ENCODE measurements at regions not wholly inside any gene's neighbourhood (a gene's known extent, or its start where the extent isn't known, plus 50 kb on each side); places are given as distances from the start of the nearest gene placed in this dataset.

- no peaks in the 10 kb centered on the region for H3K4me1 ChIP-seq
- no peak overlapping the region for H3K27ac ChIP-seq
- intact Hi-C loops (cut with DNase I) = no loop called here
- H3K27me3 ChIP-seq = peaks cover 0 to 8% (median 0%) of the 10 kb centered on the region in 3 donors
- TF ChIP-seq EP300 (IDR thresholded peaks at IDR 0.05) = no peak
- TF ChIP-seq CTCF (IDR thresholded peaks at IDR 0.05) = no peak
- no peak for TF ChIP-seq POLR2AphosphoS5 (IDR thresholded peaks at IDR 0.05)
- no peak for TF ChIP-seq POLR2A (IDR thresholded peaks at IDR 0.05)
- DNase-seq = no peak
- no peak overlapping the region for H3K4me3 ChIP-seq
- H3K9me3 ChIP-seq = peaks cover 0 to 20% (median 10%) of the 10 kb centered on the region in 4 donors
- no peaks in the 10 kb centered on the region for H3K36me3 ChIP-seq
- WGBS, 2 donors = 72 to 83% methylated on average over 12 of the region's 12 CpGs
These were observed 92.5 kb upstream of the PRR5 start for GRCh38 chr22:44609400-44609988.

GRCh38 chr22:44608597-44609399, 93.2 kb upstream of the PRR5 start:
- no peak overlapping the region for H3K27ac ChIP-seq
- TF ChIP-seq POLR2A (IDR thresholded peaks at IDR 0.05) (no peak), CTCF (IDR thresholded peaks at IDR 0.05) (no peak), EP300 (IDR thresholded peaks at IDR 0.05) (no peak), POLR2AphosphoS5 (IDR thresholded peaks at IDR 0.05) (no peak)
- no peak overlapping the region for H3K4me3 ChIP-seq
- H3K36me3 ChIP-seq = no peaks in the 10 kb centered on the region
- 53 to 63% methylated on average over 13 of the region's 13 CpGs for WGBS, 2 donors
- peaks cover 0 to 8% (median 0%) of the 10 kb centered on the region in 3 donors for H3K27me3 ChIP-seq
- intact Hi-C loops (cut with DNase I) = no loop called here
- peaks cover 0 to 15% (median 8%) of the 10 kb centered on the region in 4 donors for H3K9me3 ChIP-seq
- no peaks in the 10 kb centered on the region for H3K4me1 ChIP-seq
- DNase-seq = no peak

GRCh38 chr22:44606126-44606525, 95.9 kb upstream of the PRR5 start:
- Histone ChIP-seq H3K27me3 (peaks cover 0 to 8% (median 0%) of the 10 kb centered on the region in 3 donors), H3K27ac (no peak overlapping the region), H3K36me3 (no peaks in the 10 kb centered on the region), H3K9me3 (no peaks in the 10 kb centered on the region), H3K4me1 (no peaks in the 10 kb centered on the region), H3K4me3 (no peak overlapping the region)
- TF ChIP-seq POLR2A (IDR thresholded peaks at IDR 0.05) (no peak), CTCF (IDR thresholded peaks at IDR 0.05) (no peak), POLR2AphosphoS5 (IDR thresholded peaks at IDR 0.05) (no peak), EP300 (IDR thresholded peaks at IDR 0.05) (no peak)
- 58 to 78% methylated on average over 12 of the region's 12 CpGs for WGBS, 2 donors
- DNase-seq = no peak
- intact Hi-C loops (cut with DNase I) = no loop called here

GRCh38 chr22:44605486-44605885, 96.5 kb upstream of the PRR5 start:
- intact Hi-C loops (cut with DNase I) = no loop called here
- Histone ChIP-seq H3K4me3 (no peak overlapping the region), H3K9me3 (no peaks in the 10 kb centered on the region), H3K4me1 (no peaks in the 10 kb centered on the region), H3K27me3 (peaks cover 0 to 8% (median 0%) of the 10 kb centered on the region in 3 donors), H3K36me3 (no peaks in the 10 kb centered on the region), H3K27ac (no peak overlapping the region)
- 62 to 69% methylated on average over 9 of the region's 9 CpGs for WGBS, 2 donors
- no peak for TF ChIP-seq CTCF (IDR thresholded peaks at IDR 0.05)
- TF ChIP-seq EP300 (IDR thresholded peaks at IDR 0.05) = no peak
- TF ChIP-seq POLR2A (IDR thresholded peaks at IDR 0.05) = no peak
- TF ChIP-seq POLR2AphosphoS5 (IDR thresholded peaks at IDR 0.05) = no peak
- no peak for DNase-seq
